ENCODE measurements at regions not wholly inside any gene's neighbourhood (a gene's known extent, or its start where the extent isn't known, plus 50 kb on each side); places are given as distances from the start of the nearest gene placed in this dataset.
A peak's percentile ranks its signal among the peaks of the same experiment; 100 is the strongest.

DNA sequence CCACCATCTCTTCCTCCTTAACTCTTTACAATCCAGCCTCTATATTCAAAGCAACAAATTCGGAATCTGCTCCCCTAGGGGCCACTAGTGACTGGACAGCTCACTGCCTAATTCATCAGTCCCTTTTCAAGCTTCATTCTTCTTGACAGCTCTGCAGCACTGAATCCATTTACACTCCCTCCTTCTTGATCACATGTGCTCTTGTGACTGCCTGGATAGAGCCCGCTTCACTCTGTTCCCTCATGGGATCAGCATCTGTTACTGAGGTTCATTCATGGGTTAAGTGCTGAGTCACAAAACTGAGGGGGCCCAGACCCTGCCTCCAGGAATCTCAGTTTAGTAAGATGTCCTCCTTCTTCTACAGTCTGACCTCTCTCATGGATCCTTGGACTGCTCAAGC, 81.5 kb downstream of the CYRIA start:
- no peak overlapping the region for H3K27ac ChIP-seq
- H3K36me3 ChIP-seq: no peaks in the 10 kb centered on the region

DNA sequence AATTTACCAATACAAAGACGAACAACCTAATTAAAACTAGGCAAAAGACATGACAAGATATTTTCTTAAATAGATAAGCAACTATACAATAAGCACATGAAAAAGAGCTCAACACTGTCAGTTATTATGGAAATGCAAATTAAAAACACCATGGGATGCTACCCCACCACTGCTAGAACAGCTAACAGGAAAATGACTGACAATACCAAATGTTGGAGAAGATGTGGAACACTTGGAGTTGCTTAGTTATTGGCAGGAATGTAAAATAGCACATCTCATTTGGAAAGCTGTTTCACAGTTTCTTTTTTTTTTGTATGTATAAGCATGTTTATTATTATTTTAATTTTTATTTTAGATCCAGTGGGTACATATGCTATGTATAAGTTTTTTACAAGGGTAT, 84.4 kb downstream of the CYRIA start:
- Histone ChIP-seq H3K4me3 (replicated peaks in 1 of 3) (no peak overlapping the region), H3K36me3 (no peaks in the 10 kb centered on the region), H3K9me3 (no peaks in the 10 kb centered on the region), H3K27me3 (no peaks in the 10 kb centered on the region), H3K27ac (no peak overlapping the region), H3K4me1 (peaks cover 0 to 8% of the 10 kb centered on the region in 2 donors)
- 97 to 100% methylated on average over 1 of the region's 1 CpG for WGBS, 2 donors
- intact Hi-C loops (cut with DNase I): no loop called here
- TF ChIP-seq, protein P1, sequence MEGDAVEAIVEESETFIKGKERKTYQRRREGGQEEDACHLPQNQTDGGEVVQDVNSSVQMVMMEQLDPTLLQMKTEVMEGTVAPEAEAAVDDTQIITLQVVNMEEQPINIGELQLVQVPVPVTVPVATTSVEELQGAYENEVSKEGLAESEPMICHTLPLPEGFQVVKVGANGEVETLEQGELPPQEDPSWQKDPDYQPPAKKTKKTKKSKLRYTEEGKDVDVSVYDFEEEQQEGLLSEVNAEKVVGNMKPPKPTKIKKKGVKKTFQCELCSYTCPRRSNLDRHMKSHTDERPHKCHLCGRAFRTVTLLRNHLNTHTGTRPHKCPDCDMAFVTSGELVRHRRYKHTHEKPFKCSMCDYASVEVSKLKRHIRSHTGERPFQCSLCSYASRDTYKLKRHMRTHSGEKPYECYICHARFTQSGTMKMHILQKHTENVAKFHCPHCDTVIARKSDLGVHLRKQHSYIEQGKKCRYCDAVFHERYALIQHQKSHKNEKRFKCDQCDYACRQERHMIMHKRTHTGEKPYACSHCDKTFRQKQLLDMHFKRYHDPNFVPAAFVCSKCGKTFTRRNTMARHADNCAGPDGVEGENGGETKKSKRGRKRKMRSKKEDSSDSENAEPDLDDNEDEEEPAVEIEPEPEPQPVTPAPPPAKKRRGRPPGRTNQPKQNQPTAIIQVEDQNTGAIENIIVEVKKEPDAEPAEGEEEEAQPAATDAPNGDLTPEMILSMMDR (IDR thresholded peaks at IDR 0.05): no peak
- no peak for TF ChIP-seq POLR2A (IDR thresholded peaks at IDR 0.05)
- no peak for DNase-seq

More for the DNA sequence above, 81.5 kb downstream of the CYRIA start:
- Histone ChIP-seq H3K27me3 (no peaks in the 10 kb centered on the region), H3K4me3 (replicated peaks in 1 of 3) (no peak overlapping the region), H3K4me1 (peaks cover 6 to 19% of the 10 kb centered on the region in 2 donors), H3K9me3 (no peaks in the 10 kb centered on the region)
- no peak for TF ChIP-seq POLR2A (IDR thresholded peaks at IDR 0.05)
- TF ChIP-seq, protein P1 (IDR thresholded peaks at IDR 0.05): no peak
- intact Hi-C loops (cut with DNase I): no loop called here
- 86 to 89% methylated on average over 2 of the region's 2 CpGs for WGBS, 2 donors
- DNase-seq: no peak

DNA sequence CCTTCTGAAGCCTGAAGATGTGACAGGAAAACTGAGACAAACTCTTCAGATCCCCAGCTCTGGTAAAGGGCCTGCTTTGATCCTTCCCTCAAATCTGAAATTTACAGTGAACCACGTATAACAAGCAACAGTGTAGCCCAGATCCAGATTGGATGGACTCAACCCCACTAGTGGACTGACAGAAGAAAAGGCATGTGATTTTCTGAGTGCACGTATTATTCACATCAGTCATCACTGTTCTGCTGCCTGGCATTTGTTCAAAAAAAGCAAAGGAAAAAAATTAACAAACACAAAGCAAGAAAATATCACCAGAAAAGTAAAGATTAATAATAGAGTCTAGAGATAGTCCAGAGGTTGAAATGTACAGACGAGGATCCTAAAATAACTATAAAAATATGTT, 87.6 kb downstream of the CYRIA start:
- intact Hi-C loops (cut with DNase I): no loop called here
- no peak overlapping the region for H3K27ac ChIP-seq
- no peak for TF ChIP-seq POLR2A (IDR thresholded peaks at IDR 0.05)
- TF ChIP-seq, protein P1 (IDR thresholded peaks at IDR 0.05): no peak
- H3K4me1 ChIP-seq: no peaks in the 10 kb centered on the region
- H3K27me3 ChIP-seq: no peaks in the 10 kb centered on the region
- no peak overlapping the region for H3K4me3 ChIP-seq (replicated peaks in 1 of 3)
- WGBS, 2 donors: 75 to 81% methylated on average over 3 of the region's 3 CpGs
- no peaks in the 10 kb centered on the region for H3K9me3 ChIP-seq
- DNase-seq: no peak
- H3K36me3 ChIP-seq: no peaks in the 10 kb centered on the region

DNA sequence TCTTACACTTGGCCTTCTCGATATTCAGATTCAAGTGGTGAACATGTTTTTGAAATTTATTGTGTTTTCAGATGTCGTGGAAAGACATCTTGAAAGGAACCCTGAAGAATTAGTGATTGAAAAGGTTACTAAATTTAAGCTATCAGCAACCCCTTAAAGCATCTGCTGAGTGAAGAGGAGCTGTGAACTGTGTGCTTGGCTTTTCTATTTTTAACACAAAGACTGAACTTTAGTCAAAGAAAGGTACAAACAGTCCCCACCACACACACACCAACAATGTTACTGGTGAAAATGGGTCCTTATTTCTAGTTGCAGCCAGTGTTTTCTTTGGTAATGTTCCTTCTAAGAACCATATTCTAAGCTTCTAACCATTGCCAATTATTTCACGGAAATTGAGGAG, 95.1 kb downstream of the CYRIA start:
- intact Hi-C loops (cut with DNase I): no loop called here
- no peaks in the 10 kb centered on the region for H3K9me3 ChIP-seq
- no peak overlapping the region for H3K27ac ChIP-seq
- H3K36me3 ChIP-seq: no peaks in the 10 kb centered on the region
- WGBS, 2 donors: 76 to 87% methylated on average over 3 of the region's 3 CpGs
- no peak for TF ChIP-seq POLR2A (IDR thresholded peaks at IDR 0.05)
- TF ChIP-seq, protein P1 (IDR thresholded peaks at IDR 0.05): no peak
- no peak for DNase-seq
- H3K4me1 ChIP-seq: peaks cover 13 to 37% of the 10 kb centered on the region in 2 donors
- no peaks in the 10 kb centered on the region for H3K27me3 ChIP-seq
- H3K4me3 ChIP-seq (replicated peaks in 1 of 3): no peak overlapping the region

DNA sequence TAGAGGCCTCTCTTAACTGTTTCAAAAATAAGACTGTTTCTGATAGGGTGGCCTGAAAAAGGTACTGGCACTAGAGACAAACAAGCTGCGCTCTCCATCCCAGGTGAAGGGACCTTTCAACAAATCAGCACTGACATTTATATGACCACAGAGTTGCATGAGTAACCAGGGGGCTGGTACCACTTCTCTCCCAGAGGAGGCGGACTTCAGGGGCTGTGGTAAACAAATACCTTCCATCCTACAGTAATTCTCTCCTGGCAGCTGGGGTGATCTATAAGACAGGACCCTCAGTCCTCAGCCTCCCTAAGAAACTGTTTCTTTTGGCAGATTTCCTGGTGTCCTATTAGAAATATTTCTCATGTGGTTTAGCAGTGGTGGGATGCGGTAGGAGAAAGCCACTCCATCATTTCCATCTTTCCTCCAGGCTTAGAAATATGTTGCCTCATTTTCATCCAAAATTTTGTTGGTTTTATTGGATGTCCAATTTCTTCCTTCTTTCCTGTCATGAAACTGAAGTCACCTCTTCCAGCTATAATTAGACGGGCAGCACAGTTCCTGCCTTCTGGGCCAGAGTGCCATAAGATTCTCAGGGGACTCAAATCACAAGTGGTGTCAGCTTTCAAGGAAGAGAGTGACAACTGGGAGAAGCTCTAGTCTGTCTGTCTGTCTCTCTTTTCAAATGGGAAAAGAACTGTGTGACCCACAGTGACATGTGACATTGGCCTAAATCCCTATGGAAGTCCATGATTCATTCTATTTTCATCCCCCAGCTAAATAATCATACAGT, 96.4 kb downstream of the CYRIA start:
- WGBS, 2 donors: 86 to 89% methylated on average over 4 of the region's 4 CpGs
- H3K4me3 ChIP-seq (replicated peaks in 1 of 3): no peak overlapping the region
- DNase-seq: no peak
- intact Hi-C loops (cut with DNase I): no loop called here
- H3K9me3 ChIP-seq: no peaks in the 10 kb centered on the region
- H3K4me1 ChIP-seq: peaks cover 13 to 37% of the 10 kb centered on the region in 2 donors
- no peaks in the 10 kb centered on the region for H3K27me3 ChIP-seq
- peak overlapping the region in 1 of 3 donors; percentile 6 for H3K27ac ChIP-seq
- TF ChIP-seq, protein P1 (IDR thresholded peaks at IDR 0.05): no peak
- TF ChIP-seq POLR2A (IDR thresholded peaks at IDR 0.05): no peak
- peaks cover 0 to 3% of the 10 kb centered on the region in 2 donors for H3K36me3 ChIP-seq

Measured in thyroid gland (tissue), 4 donors.